Panc1 (cell line): ENCODE measurements at regions not wholly inside any gene's neighbourhood (a gene's known extent, or its start where the extent isn't known, plus 50 kb on each side); places are given as distances from the start of the nearest gene placed in this dataset.

Source experiments
- ATAC-seq: fragments of 200-7000 bp; cut with Tn5 transposase; 2 replicates; pipeline ENCODE4 v1.9.1; 2020; ENCODE audit warnings: mild to moderate bottlenecking, moderate library complexity
- BruUV-seq: library from RNA; stranded (reverse); fragments of 400-500 nt; replicated peaks from 2 replicates; lab custom pipeline; 2021; lab: Mats Ljungman, UMichigan
- CTCF ChIA-PET: fragments of 300-600 bp; sonication (Branson Sonifier 250); formaldehyde crosslinking; loops from one replicate; lab custom pipeline; 2022; ENCODE audit warnings: antibody characterized with exemption; lab: Charles Lee
- POLR2A ChIA-PET: fragments of 300-600 bp; sonication (Branson Sonifier 250); formaldehyde crosslinking; loops from one replicate; lab custom pipeline; 2022; ENCODE audit warnings: antibody characterized with exemption; lab: Charles Lee
- DNase-seq: peaks from one replicate; pipeline ENCODE4 v3.0.0-alpha.2; 2010; ENCODE audit warnings: low read depth, low spot score
- H3K27ac ChIP-seq: 2 replicates; pipeline ENCODE4 v1.5.1; 2011; ENCODE audit warnings: mild to moderate bottlenecking, low read length, inconsistent platforms
- H3K27me3 ChIP-seq: fragments of 200-500 bp; sonication (Bioruptor generic); 2 replicates; pipeline ENCODE4 v1.6.0; 2014; ENCODE audit warnings: low read length, inconsistent platforms; ENCODE audit not compliant: control insufficient read depth, insufficient read depth
- H3K36me3 ChIP-seq: fragments of 200-500 bp; sonication (Bioruptor generic); 2 replicates; pipeline ENCODE4 v1.5.1; 2014; ENCODE audit warnings: inconsistent platforms, mild to moderate bottlenecking, low read length, moderate library complexity; ENCODE audit not compliant: control insufficient read depth, insufficient read depth
- H3K4me1 ChIP-seq: 2 replicates; pipeline ENCODE4 v1.5.1; 2011; ENCODE audit warnings: inconsistent platforms, mild to moderate bottlenecking, low read length, moderate library complexity; ENCODE audit not compliant: control insufficient read depth, insufficient read depth
- H3K4me3 ChIP-seq, 2 experiments: 2 replicates each; pipeline ENCODE4 v1.5.1; 2011 to 2012; ENCODE audit warnings: low read depth in 2 of 2, low read length in 2 of 2, mild to moderate bottlenecking in 2 of 2, inconsistent platforms in 1 of 2, moderate library complexity in 1 of 2
- H3K9me3 ChIP-seq: fragments of 200-500 bp; sonication (Bioruptor generic); 2 replicates; pipeline ENCODE4 v1.5.1; 2014; ENCODE audit warnings: low read depth, mild to moderate bottlenecking, inconsistent platforms, low read length, moderate library complexity; ENCODE audit not compliant: control insufficient read depth, insufficient read depth
- CTCF ChIP-seq: fragments of 450-650 bp; IDR thresholded peaks from 2 replicates; pipeline ENCODE4 v1.5.1; 2017; ENCODE audit warnings: mild to moderate bottlenecking
- POLR2AphosphoS5 ChIP-seq: IDR thresholded peaks from 2 replicates; pipeline ENCODE4 v1.6.1; 2012; ENCODE audit warnings: mild to moderate bottlenecking, low read depth, low read length, moderate library complexity
- REST ChIP-seq, 2 experiments: IDR thresholded peaks; 2 replicates each; pipeline ENCODE4 v1.6.1; 2011 to 2012; ENCODE audit warnings: low read depth in 2 of 2, control low read depth in 1 of 2, low read length in 1 of 2, mild to moderate bottlenecking in 1 of 2, moderate library complexity in 1 of 2; ENCODE audit not compliant: insufficient read depth in 1 of 2
- SIN3A ChIP-seq: IDR thresholded peaks from 2 replicates; pipeline ENCODE4 v1.6.1; 2012; ENCODE audit warnings: low read depth, mild to moderate bottlenecking, low read length, moderate library complexity, borderline replicate concordance; ENCODE audit not compliant: insufficient read depth
- TCF7L2 ChIP-seq: IDR thresholded peaks from 2 replicates; pipeline ENCODE4 v1.6.1; 2011; ENCODE audit warnings: mild to moderate bottlenecking, low read depth, low read length, inconsistent platforms
- in situ Hi-C: cut with HindIII; loops from 2 replicates; pipeline ENCODE4 v1.10.0; 2016; ENCODE audit warnings: low sequenced_read_pairs, low pct_unique_long_range_greater_than_20kb
- intact Hi-C: fragments of 100-400 bp; cut with micrococcal nuclease; formaldehyde crosslinking; loops from one replicate; pipeline ENCODE4 v1.10.0; 2022; ENCODE audit not compliant: unreplicated experiment

GRCh38 chr5:168052686-168053085 is 238.8 kb upstream of the WWC1 start:
- DNase-seq, result no peak
- TF ChIP-seq REST (IDR thresholded peaks at IDR 0.05; ENCODE audit: insufficient read depth in 1 of 2, low read depth in 2 of 2, low read length in 1 of 2) (no peak), POLR2AphosphoS5 (no peak), TCF7L2 (no peak), SIN3A (no peak), CTCF (no peak)
- no peak for ATAC-seq
- ChIA-PET POLR2A (no interaction called here), CTCF (no interaction called here)
- peaks cover 5% of the 10 kb centered on the region for H3K27me3 ChIP-seq
- BruUV-seq, result no TSS peak
- no peak overlapping the region for H3K27ac ChIP-seq
- H3K9me3 ChIP-seq, result no peaks in the 10 kb centered on the region
- no peaks in the 10 kb centered on the region for H3K36me3 ChIP-seq
- H3K4me1 ChIP-seq, result no peaks in the 10 kb centered on the region
- in situ Hi-C loops (no loop called here), intact Hi-C loops (no loop called here)
- no peak overlapping the region for H3K4me3 ChIP-seq

GRCh38 chr5:168054091-168054490 is 237.4 kb upstream of the WWC1 start:
- POLR2A ChIA-PET, result no interaction called here
- no peak for ATAC-seq
- no peaks in the 10 kb centered on the region for H3K4me1 ChIP-seq
- no peak for TF ChIP-seq SIN3A
- TF ChIP-seq REST (IDR thresholded peaks at IDR 0.05; ENCODE audit: insufficient read depth in 1 of 2, low read depth in 2 of 2, low read length in 1 of 2), result no peak
- DNase-seq, result no peak
- no peaks in the 10 kb centered on the region; the same call in 1 of the 2 replicates for H3K36me3 ChIP-seq
- no peak overlapping the region for H3K4me3 ChIP-seq
- intact Hi-C loops (no loop called here), in situ Hi-C loops (no loop called here)
- H3K27ac ChIP-seq, result no peak overlapping the region
- BruUV-seq, result no TSS peak
- peaks cover 4% of the 10 kb centered on the region for H3K27me3 ChIP-seq
- no peaks in the 10 kb centered on the region for H3K9me3 ChIP-seq
- CTCF ChIA-PET, result no interaction called here
